ENCODE measurements at regions not wholly inside any gene's neighbourhood (a gene's known extent, or its start where the extent isn't known, plus 50 kb on each side); places are given as distances from the start of the nearest gene placed in this dataset.

GRCh38 chr5:1657161-1657741, 133.5 kb upstream of the LPCAT1 start (continued):
- TF ChIP-seq ZNF510 (tag by site-specific recombination; IDR thresholded peaks at IDR 0.05; ENCODE audit: insufficient replicate concordance) = no peak
- no peak for TF ChIP-seq ZBTB49 (tag by site-specific recombination; IDR thresholded peaks at IDR 0.05; ENCODE audit: low read depth)
- no peak for TF ChIP-seq BCL11B (tag by site-specific recombination; IDR thresholded peaks at IDR 0.05; ENCODE audit: low read depth)

- Histone ChIP-seq H3K9me3 (ENCODE audit: control insufficient read depth, insufficient read depth, low read depth, low read length) (no peaks in the 10 kb centered on the region), H3K27ac (ENCODE audit: extremely low read depth, low read depth, low read length) (no peak overlapping the region), H3K4me1 (ENCODE audit: control insufficient read depth, insufficient read depth, low read length) (no peaks in the 10 kb centered on the region), H3K4me3 (ENCODE audit: low read depth, low read length) (no peak overlapping the region), H3K36me3 (ENCODE audit: control insufficient read depth in 2 of 2, insufficient read depth in 1 of 2, low read length in 2 of 2) (no peaks in the 10 kb centered on the region)
- CTCF ChIA-PET = interaction anchor here (0.6 to 1.4 kb wide), 2 partner anchors 12 to 489 kb away, joined by 3 to 6 read pairs; no protein-coding TSS in a partner anchor
- POLR2A ChIA-PET = no interaction called here
- TF ChIP-seq ZFP69B (tag by site-specific recombination; IDR thresholded peaks at IDR 0.05) (no peak), ZNF768 (tag by site-specific recombination; IDR thresholded peaks at IDR 0.05) (no peak), ZFHX2 (tag by site-specific recombination; conservative IDR thresholded peaks at IDR 0.05) (no peak), ZNF488 (tag by site-specific recombination; IDR thresholded peaks at IDR 0.05) (no peak), ZNF777 (tag by site-specific recombination; IDR thresholded peaks at IDR 0.05; ENCODE audit: borderline replicate concordance) (no peak), ZNF239 (tag by site-specific recombination; IDR thresholded peaks at IDR 0.05) (no peak), ZSCAN4 (tag by site-specific recombination; IDR thresholded peaks at IDR 0.05) (no peak), ZNF843 (tag by site-specific recombination; IDR thresholded peaks at IDR 0.05) (no peak), PRDM2 (tag by site-specific recombination; IDR thresholded peaks at IDR 0.05; ENCODE audit: borderline replicate concordance) (no peak), REPIN1 (tag by site-specific recombination; IDR thresholded peaks at IDR 0.05; ENCODE audit: low read depth) (no peak), ZNF211 (tag by site-specific recombination; IDR thresholded peaks at IDR 0.05; ENCODE audit: low read depth) (no peak), ZNF580 (tag by site-specific recombination; IDR thresholded peaks at IDR 0.05) (no peak), ZNF148 (tag by site-specific recombination; IDR thresholded peaks at IDR 0.05; ENCODE audit: borderline replicate concordance) (no peak), ZBTB11 (tag by site-specific recombination; conservative IDR thresholded peaks at IDR 0.05; ENCODE audit: low read depth) (no peak)
These were observed 132.7 kb upstream of the LPCAT1 start for GRCh38 chr5:1656271-1656975.

Measured in HEK293 (cell line).